ENCODE measurements at regions not wholly inside any gene's neighbourhood (a gene's known extent, or its start where the extent isn't known, plus 50 kb on each side); places are given as distances from the start of the nearest gene placed in this dataset.

DNA sequence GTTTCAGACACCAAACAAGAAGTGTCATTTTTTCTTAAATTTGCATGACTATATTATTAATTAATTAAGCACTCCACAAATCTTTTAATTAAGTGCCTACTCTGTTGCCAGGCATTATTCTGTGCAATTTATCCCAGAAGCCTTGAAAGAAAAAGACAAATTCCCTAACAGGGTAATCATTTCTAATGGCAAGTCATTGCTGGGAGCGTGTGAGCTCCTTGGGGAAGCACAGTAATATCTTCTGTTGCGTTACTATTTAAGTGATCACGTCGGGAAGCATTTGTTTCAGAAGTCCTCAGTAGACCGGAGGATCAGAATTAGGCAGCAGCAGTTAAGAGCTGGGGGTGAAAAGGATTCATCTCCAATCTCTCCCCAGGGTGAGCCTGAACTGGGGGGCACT, 276.8 kb upstream of the RNF32 start:
- no peaks in the 10 kb centered on the region for H3K9me3 ChIP-seq (ENCODE audit: low read depth, low read length, poor library complexity, severe bottlenecking)
- peaks cover 24% of the 10 kb centered on the region for H3K27me3 ChIP-seq (replicated peaks; ENCODE audit: insufficient read depth, low read depth, low read length, poor library complexity)
- ChIA-PET CTCF (no interaction called here), POLR2A (ENCODE audit: low non-redundant PET) (no interaction called here)
- no peaks in the 10 kb centered on the region for H3K4me1 ChIP-seq (ENCODE audit: insufficient read depth, low read length, poor library complexity, severe bottlenecking)
- no peak overlapping the region for H3K4me3 ChIP-seq (ENCODE audit: low read depth, low read length, poor library complexity, severe bottlenecking)
- BruUV-seq (replicated peaks): no TSS peak
- intact Hi-C loops (cut with micrococcal nuclease; ENCODE audit: unreplicated experiment): no loop called here
- no peaks in the 10 kb centered on the region for H3K36me3 ChIP-seq (ENCODE audit: insufficient read depth, low read length, poor library complexity, severe bottlenecking)
- TF ChIP-seq, protein P1, sequence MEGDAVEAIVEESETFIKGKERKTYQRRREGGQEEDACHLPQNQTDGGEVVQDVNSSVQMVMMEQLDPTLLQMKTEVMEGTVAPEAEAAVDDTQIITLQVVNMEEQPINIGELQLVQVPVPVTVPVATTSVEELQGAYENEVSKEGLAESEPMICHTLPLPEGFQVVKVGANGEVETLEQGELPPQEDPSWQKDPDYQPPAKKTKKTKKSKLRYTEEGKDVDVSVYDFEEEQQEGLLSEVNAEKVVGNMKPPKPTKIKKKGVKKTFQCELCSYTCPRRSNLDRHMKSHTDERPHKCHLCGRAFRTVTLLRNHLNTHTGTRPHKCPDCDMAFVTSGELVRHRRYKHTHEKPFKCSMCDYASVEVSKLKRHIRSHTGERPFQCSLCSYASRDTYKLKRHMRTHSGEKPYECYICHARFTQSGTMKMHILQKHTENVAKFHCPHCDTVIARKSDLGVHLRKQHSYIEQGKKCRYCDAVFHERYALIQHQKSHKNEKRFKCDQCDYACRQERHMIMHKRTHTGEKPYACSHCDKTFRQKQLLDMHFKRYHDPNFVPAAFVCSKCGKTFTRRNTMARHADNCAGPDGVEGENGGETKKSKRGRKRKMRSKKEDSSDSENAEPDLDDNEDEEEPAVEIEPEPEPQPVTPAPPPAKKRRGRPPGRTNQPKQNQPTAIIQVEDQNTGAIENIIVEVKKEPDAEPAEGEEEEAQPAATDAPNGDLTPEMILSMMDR (conservative IDR thresholded peaks at IDR 0.05; ENCODE audit: low read depth, low read length): no peak
- no peak for TF ChIP-seq EZH2 (IDR thresholded peaks at IDR 0.05; ENCODE audit: borderline replicate concordance, low read depth, low read length, poor library complexity, severe bottlenecking)
- H3K27ac ChIP-seq (ENCODE audit: low read depth, low read length, poor library complexity, severe bottlenecking): no peak overlapping the region
- no peak for DNase-seq (ENCODE audit: low spot score)

DNA sequence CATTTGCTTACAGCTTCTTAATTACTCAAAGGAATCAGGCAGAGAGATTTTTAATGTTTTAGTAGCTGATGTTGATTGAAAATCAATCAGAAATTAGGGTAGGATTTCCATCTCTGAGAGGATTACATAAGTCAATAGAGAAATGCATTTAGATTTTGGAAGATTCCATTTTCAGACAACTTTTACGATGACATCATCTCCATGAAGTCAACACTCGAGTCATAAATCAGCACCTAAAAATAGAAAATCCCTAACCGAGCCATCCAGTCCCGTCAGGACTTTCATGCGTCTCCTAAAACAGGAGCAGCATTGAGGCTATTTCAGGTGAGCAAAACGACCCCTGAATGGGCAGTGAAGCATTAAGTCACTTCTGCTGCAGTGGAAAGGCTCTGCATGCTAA, 279.7 kb upstream of the RNF32 start:
- BruUV-seq (replicated peaks): no TSS peak
- Histone ChIP-seq H3K4me1 (ENCODE audit: insufficient read depth, low read length, poor library complexity, severe bottlenecking) (no peaks in the 10 kb centered on the region), H3K27ac (ENCODE audit: low read depth, low read length, poor library complexity, severe bottlenecking) (no peak overlapping the region), H3K4me3 (ENCODE audit: low read depth, low read length, poor library complexity, severe bottlenecking) (no peak overlapping the region), H3K9me3 (ENCODE audit: low read depth, low read length, poor library complexity, severe bottlenecking) (no peaks in the 10 kb centered on the region), H3K36me3 (ENCODE audit: insufficient read depth, low read length, poor library complexity, severe bottlenecking) (no peaks in the 10 kb centered on the region), H3K27me3 (replicated peaks; ENCODE audit: insufficient read depth, low read depth, low read length, poor library complexity) (peaks cover 20% of the 10 kb centered on the region)
- ChIA-PET POLR2A (ENCODE audit: low non-redundant PET) (no interaction called here), CTCF (no interaction called here)
- no peak for DNase-seq (ENCODE audit: low spot score)
- intact Hi-C loops (cut with micrococcal nuclease; ENCODE audit: unreplicated experiment): no loop called here
- TF ChIP-seq EZH2 (IDR thresholded peaks at IDR 0.05; ENCODE audit: borderline replicate concordance, low read depth, low read length, poor library complexity, severe bottlenecking): no peak
- TF ChIP-seq, protein P1 (conservative IDR thresholded peaks at IDR 0.05; ENCODE audit: low read depth, low read length): no peak

GRCh38 chr7:156356551-156356950, 284.0 kb upstream of the RNF32 start:
- Histone ChIP-seq H3K4me3 (ENCODE audit: low read depth, low read length, poor library complexity, severe bottlenecking) (no peak overlapping the region), H3K36me3 (ENCODE audit: insufficient read depth, low read length, poor library complexity, severe bottlenecking) (no peaks in the 10 kb centered on the region), H3K9me3 (ENCODE audit: low read depth, low read length, poor library complexity, severe bottlenecking) (no peaks in the 10 kb centered on the region), H3K4me1 (ENCODE audit: insufficient read depth, low read length, poor library complexity, severe bottlenecking) (no peaks in the 10 kb centered on the region), H3K27me3 (replicated peaks; ENCODE audit: insufficient read depth, low read depth, low read length, poor library complexity) (peaks cover 9% of the 10 kb centered on the region), H3K27ac (ENCODE audit: low read depth, low read length, poor library complexity, severe bottlenecking) (no peak overlapping the region)
- TF ChIP-seq EZH2 (IDR thresholded peaks at IDR 0.05; ENCODE audit: borderline replicate concordance, low read depth, low read length, poor library complexity, severe bottlenecking): no peak
- TF ChIP-seq, protein P1 (conservative IDR thresholded peaks at IDR 0.05; ENCODE audit: low read depth, low read length): no peak
- CTCF ChIA-PET: no interaction called here
- BruUV-seq (replicated peaks): no TSS peak
- intact Hi-C loops (cut with micrococcal nuclease; ENCODE audit: unreplicated experiment): no loop called here
- POLR2A ChIA-PET (ENCODE audit: low non-redundant PET): no interaction called here
- DNase-seq (ENCODE audit: low spot score): no peak
